T-helper 1 cell treated with Interleukin-12 subunit alpha and Interleukin-12 subunit beta and Interleukin-4 antibody, amounts not matched to agents 30 ng/mL and 1 ng/mL, for 36 hours (primary cell): ENCODE measurements at regions not wholly inside any gene's neighbourhood (a gene's known extent, or its start where the extent isn't known, plus 50 kb on each side); places are given as distances from the start of the nearest gene placed in this dataset.
"Not testable (repeated sequence)": the region's sequence is repeated elsewhere in the genome, so short reads cannot be mapped to it uniquely, and the experiment has no call there.

Experiments
- intact Hi-C: fragments of 100-400 bp; cut with micrococcal nuclease; formaldehyde crosslinking; loops from one replicate; pipeline ENCODE4 v1.15.1; 2024

- intact Hi-C loops: no loop called here
Measured at GRCh38 chr3:81197386-81197785, 564.1 kb downstream of the GBE1 start.

GRCh38 chr3:81195478-81195877 lies 566.0 kb downstream of the GBE1 start:
- intact Hi-C loops: no loop called here

- intact Hi-C loops: no loop called here
Measured at GRCh38 chr3:81186412-81186811, 575.0 kb downstream of the GBE1 start.

GRCh38 chr3:81182086-81182875 lies 579.2 kb downstream of the GBE1 start:
- intact Hi-C loops: not testable (repeated sequence)

- intact Hi-C loops: no loop called here
Measured at GRCh38 chr3:81173514-81173913, 587.9 kb downstream of the GBE1 start.

GRCh38 chr3:81170298-81170697 lies 591.1 kb downstream of the GBE1 start:
- intact Hi-C loops: no loop called here

- intact Hi-C loops: no loop called here
Measured at GRCh38 chr3:81164806-81165205, 596.6 kb downstream of the GBE1 start.

- intact Hi-C loops: no loop called here
Measured at GRCh38 chr3:81161851-81162250, 599.6 kb downstream of the GBE1 start.

GRCh38 chr3:81161100-81161499 lies 600.3 kb downstream of the GBE1 start:
- intact Hi-C loops: no loop called here

- intact Hi-C loops: no loop called here
Measured at GRCh38 chr3:81154611-81155143, 606.8 kb downstream of the GBE1 start.

GRCh38 chr3:81152156-81152555 lies 609.3 kb downstream of the GBE1 start:
- intact Hi-C loops: no loop called here

- intact Hi-C loops: no loop called here
Measured at GRCh38 chr3:81132995-81133394, 628.5 kb downstream of the GBE1 start.

GRCh38 chr3:81105789-81106488 lies 655.5 kb downstream of the GBE1 start:
- intact Hi-C loops: no loop called here

- intact Hi-C loops: no loop called here
Measured at GRCh38 chr3:81105206-81105605, 656.2 kb downstream of the GBE1 start.

- intact Hi-C loops: no loop called here
Measured at GRCh38 chr3:81097889-81098288, 663.6 kb downstream of the GBE1 start.

GRCh38 chr3:81095956-81096355 lies 665.5 kb downstream of the GBE1 start:
- intact Hi-C loops: no loop called here

GRCh38 chr3:81094986-81095385 lies 666.5 kb downstream of the GBE1 start:
- intact Hi-C loops: no loop called here

GRCh38 chr3:81087607-81088006 lies 673.8 kb downstream of the GBE1 start:
- intact Hi-C loops: no loop called here

- intact Hi-C loops: no loop called here
Measured at GRCh38 chr3:81086348-81086747, 675.1 kb downstream of the GBE1 start.

GRCh38 chr3:81080608-81081007 lies 680.8 kb downstream of the GBE1 start:
- intact Hi-C loops: no loop called here

GRCh38 chr3:81072591-81072990 lies 688.9 kb downstream of the GBE1 start:
- intact Hi-C loops: no loop called here

- intact Hi-C loops: no loop called here
Measured at GRCh38 chr3:81068546-81068945, 692.9 kb downstream of the GBE1 start.

GRCh38 chr3:81063896-81064295 lies 697.5 kb downstream of the GBE1 start:
- intact Hi-C loops: no loop called here
